ENCODE measurements at regions not wholly inside any gene's neighbourhood (a gene's known extent, or its start where the extent isn't known, plus 50 kb on each side); places are given as distances from the start of the nearest gene placed in this dataset.

DNA sequence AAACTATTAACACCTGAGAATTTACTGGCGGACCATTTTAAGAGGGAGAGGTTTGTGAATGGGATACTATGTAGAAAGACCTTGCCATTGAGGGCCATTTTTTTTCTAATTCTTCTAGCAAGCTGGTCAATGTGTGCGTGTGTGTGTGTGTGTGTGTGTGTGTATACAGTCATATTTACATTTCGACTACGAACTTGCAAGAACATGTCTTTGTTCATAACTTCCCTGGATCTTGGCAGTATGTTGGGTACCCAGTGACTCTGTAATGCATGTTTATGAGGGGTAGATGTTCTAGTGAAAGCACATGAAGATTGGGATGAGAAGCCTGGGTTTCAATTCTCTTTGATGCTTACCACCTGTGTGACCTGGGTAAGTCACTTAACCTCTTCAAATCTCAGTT lies 133.6 kb downstream of the UBE2E3 start:
- no peak for DNase-seq

DNA sequence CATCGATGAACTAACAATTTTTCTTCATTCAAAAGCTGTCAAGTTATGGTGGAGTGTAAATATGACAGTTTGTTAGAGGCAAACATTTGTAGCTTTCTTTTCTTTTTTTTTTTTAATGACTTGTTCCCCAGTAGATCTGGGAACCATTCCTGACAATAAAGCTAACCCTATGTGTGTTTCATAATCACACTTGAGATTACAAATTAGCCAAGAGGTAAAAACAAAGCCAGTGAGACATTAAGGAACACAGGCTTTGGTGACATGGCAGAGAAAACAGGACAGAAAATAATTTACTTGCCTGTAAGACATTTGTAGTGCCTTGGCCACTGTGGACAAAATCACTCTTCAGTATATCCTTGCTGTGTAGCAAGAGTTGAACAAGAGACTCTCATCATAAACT lies 135.9 kb downstream of the UBE2E3 start:
- no peak for DNase-seq

DNA sequence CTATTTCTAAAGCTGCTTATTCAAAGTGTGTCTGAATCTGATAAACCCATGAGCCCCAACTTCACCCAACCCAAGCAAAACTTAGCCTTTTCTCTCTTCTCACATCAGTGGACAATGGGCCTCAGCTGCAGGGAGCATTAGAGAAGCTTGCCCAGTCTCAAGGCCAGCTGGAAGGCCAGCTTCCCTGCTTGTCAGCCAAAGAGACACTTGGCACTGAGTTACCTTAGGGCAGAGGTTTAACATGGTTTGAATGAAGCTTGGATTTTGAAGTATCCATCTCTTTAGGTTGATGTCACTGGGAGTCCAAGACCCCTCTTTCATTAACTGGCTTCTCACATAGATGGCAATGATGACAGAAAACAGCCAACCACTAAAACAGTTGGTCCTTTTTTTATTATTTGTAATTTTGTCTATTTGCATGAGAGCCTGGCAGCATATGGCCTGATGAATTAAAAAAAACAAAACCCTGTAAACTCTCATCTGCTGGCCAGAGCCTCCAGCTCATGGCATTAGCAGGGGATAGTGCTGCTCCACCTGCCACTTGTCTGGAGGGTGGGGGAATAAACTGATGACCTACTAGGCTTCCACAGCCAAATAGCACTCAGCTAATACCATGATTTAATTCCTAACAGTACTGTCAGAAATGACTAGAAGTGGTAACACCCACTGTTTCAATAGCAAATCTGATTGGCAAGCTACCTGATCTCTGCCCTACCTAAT lies 137.0 kb downstream of the UBE2E3 start:
- no peak for DNase-seq

DNA sequence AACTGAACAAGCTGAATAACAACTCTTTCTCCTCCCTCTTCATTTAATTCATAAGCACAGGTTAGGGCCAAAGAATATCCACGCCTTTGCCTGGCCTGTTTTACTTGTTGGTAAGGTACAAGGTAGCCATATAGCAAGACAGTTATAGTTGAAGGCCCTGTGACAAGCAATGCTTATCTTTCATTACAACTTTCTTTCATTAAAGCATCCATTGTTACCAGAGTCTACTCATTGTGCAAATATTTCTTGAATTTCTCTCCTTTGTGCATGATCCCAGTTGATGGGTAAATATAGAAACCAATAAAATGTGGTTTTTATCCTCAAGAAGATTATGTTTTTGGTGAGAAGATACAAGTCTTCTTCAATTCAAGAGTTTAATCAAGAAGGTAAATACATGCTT lies 140.2 kb downstream of the UBE2E3 start:
- no peak for DNase-seq

DNA sequence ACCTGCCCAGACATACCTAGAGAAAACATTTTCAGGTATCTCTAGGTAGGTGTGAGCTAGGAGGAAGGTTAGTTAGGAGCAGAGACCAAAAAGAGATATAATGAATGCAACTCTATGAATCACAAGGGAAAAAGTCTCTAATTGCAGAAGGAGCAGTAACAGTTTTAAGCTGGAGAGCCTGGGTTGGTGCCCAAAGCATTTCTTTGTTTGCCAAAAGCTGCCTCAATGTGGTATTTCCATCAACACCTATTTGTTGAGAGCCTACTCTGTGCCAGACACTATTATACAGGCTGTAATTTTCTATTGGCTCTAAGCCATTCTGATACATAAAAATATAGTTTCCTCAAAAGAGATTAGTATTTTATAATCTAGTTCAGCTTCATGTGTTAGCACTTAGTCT lies 141.6 kb downstream of the UBE2E3 start:
- DNase-seq = no peak

DNA sequence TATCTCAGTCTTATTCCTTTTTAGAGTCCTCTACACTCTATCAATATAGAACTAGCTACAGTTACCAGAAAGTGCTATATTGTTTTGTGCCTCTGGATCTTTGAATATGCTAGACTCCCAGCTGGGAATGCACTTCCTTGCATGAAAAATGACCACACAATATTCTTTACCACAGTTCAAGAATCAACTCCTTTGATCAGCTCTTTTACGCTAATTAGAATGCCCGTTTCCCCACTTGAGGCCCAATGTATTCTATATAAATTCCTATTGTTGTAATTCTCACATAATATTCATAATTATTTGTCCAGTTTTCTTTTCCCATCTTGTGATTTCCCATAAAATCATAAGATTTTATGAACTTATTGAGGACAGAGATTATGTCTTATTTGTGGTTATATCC lies 142.2 kb downstream of the UBE2E3 start:
- no peak for DNase-seq

DNA sequence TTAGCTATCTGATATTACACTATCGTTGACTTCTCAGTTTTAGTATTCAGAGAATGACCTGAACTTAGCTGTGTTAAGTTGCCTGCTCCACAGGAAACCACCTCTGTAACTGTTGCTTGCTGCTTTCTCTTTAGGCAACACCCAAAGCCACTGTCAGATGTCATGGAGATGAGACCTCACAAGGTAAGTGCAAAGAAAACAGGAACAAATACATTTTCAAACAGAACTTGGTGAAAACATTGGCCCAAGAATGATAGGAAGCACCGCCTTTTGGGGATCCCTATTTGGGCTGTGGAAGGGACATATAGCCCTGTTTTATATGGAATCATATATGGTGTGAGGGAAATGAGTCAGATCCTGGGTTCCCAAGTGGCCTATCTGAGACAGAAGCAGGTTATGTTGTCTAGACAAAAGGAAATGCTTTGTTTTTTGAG lies 143.4 kb downstream of the UBE2E3 start:
- DNase-seq = peak; percentile 46

DNA sequence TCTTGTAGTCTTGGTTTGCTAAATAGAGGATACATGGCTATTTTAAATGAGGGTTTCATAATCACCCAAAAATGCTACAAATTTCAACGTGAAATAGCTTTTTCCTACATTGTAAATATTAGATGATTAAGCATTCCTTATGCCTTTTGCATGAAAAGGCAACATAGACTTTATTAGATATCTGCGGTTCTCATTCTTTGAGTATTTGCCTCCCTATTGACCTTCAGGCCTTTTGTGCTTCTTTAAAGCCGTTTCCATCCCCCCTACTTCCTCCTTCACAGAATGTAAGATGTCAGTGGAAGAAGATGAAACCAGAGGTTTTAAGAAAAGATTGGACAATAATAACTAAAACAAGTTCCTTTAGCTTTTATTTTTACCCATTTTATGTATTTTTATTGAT lies 144.1 kb downstream of the UBE2E3 start:
- DNase-seq = no peak

DNA sequence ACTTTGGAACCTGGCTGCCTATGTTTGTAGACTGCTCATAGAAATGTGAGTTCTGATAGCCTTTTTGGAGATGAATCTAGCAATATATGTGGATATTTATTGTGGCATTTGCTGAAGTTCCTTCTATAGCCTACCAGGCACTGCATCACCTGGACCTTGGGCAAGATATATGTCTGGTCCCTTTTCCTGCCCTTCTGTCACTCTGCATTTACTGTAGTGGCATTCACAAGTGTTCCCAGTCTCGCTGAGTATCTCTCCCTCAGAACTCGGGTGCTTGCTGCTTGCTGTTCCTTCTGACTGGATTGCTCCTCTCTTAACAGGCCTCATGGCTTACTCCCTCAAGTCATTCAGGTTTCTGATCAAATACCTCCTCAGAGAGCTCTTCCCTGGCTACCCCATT lies 145.0 kb downstream of the UBE2E3 start:
- DNase-seq = no peak

DNA sequence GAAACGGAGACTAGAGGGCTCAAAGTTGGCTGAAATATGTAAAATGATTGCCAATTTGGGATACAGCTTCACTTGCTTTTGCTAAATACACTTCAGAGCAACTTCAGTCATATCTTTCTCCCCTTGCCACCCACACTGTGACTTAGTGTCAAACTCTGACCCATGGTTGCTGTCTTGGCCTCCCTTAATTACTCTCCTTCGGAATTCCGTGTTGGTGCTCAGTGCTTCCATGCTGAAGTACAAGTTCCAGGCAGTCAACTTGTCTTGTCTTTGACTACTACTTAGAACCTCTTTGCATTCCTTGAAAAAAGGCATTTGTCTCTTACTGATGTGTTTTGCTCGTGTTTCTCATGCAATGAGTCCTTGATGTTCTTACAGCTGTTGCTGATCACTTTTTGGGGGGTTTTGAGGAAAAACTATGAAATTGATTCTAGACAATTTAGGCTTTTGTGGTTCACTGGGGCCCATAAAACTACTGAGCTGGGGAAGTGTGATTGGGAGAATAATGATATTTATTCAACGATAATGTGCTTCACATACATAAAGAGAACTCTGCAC lies 146.0 kb downstream of the UBE2E3 start:
- DNase-seq = no peak

DNA sequence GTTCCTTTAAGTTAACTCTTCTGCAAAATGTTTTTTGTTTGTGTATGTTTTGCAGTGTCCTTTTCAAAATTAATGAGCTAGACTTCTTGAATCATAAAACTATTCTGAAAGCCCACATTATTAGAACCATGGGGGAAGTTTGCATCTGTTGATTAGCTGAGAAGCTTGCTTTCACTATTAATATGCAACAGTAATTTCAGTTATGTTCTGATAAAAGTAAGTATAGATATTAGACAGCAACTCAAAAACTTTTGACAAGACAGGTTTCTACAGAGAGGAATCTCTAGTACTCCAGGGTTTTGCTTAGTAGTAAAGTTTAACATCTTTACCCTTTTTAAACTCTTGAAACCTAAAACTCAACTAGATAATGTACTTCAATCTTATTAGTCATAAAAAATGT lies 147.8 kb downstream of the UBE2E3 start:
- DNase-seq = no peak

DNA sequence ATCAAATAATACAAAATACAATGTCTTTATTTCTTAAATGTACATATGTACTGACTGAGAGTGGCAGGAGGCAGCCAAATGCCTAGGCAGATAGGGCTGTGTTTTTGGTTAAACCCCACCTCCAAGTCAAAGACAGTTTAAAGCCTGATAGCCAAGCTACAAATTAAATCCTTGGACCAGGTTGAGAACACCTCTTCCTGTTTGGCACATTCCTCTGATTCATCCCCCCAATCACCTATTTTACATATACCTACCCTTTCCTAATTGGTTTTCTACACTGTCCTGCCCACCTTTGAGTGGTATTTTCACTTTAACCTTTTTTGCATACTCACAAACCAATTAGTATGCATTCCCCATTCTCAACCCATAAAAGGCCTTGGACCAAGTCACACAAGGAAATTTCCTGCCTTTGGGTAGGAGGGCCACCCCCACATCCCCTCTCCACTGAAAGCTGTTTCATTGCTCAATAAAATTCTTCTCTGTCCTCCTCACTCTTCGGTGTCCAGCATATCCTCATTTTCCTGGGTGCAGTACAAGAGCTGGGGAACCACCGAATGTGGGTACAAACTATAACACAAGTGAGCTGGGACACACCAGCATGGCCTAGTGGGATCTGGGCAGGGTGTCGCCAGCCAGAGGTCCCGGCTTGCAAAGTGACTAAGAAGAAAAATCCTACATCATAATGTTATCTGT lies 149.1 kb downstream of the UBE2E3 start:
- DNase-seq = no peak

DNA sequence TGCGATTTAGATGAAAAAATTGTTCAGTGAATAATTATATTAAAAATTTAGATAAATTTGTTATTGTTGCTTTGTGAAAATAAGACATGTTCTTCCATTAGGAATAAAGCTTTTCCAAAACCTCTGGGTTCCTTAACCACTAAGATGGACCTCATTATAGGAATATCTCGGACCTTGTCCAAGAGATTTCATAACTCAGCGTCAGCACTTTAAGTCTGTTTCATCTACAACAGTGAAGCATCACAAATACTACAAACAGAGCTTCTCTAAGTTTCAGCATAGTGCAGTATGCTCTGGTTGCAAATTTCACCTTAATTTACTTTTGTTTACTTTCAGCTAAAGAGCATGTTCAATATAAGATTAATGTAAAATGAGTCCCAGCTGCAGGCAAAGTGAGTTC lies 150.3 kb downstream of the UBE2E3 start:
- no peak for DNase-seq

DNA sequence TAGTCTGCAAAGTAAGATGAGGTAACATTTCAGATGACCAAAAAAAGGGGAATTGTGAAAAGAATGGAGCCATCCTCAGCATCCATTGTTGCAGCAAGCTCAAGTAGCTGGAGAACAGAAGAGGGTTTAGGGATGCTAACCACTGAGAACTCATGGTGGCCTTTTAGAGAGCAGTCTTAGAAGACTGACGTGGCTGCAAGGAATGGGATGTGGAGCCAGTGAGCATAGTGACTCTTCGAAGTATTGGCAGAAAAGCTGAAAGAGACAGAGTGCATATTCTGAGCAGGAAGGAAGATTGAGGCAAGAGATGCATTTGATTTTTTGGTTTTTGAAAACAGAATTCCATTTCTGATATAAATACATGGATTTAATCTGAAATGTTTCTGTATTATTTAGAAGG lies 151.2 kb downstream of the UBE2E3 start:
- no peak for DNase-seq

DNA sequence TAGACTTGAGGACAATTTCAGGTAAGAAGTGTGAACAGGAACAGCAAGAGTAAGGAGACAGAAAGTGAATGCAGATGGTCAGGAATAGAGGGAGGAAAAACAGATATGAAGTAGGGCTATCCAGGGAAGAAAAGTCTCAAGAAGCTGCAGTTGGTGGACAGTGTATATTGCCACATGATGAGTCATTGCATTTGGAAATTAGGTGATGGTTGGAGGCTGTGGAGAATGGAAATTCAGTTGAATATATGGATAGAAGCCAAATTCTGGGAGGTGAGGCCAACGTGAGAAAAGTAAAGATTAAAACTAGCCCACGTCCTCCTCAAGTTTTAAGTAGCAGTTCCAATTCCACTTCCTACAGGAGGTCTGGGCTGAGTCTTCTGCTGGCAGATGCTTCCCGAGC lies 158.4 kb downstream of the UBE2E3 start:
- no peak for DNase-seq

DNA sequence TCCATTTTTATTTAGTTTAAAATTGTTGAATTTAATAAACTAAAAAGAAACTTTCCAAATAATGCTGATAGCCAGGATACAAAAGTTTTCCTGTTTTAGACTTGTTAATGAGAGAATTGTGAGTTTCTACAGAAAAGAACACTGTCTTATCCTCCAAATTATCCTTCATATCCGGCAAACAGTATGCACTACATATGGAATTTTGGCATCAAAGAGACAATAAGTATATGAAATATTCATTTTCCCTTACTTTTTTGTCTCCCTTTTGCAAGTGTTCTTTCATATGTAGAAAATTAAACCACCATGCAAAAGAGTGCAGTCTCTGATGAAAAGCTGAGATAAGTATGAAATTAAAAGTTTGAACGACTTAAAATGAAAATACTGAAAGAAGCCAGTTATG lies 159.4 kb downstream of the UBE2E3 start:
- DNase-seq = no peak

DNA sequence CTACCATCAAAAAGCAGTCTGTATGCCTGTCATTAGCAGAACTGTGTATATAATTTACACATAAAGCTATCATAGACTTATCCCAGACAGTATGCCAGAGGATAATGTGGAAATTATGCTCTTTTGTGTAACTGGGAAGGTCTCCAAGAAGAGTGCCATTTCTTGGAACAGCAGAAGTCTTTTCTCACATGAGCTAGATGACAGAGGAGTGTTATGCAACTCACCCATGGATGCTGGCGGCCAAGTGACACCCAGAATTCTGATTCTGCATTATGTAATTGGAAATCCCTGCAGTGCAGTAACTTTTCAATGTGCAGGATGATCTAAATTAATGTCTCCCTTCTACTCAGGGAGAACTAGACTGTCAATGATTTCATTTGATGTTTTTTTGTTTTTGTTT lies 160.0 kb downstream of the UBE2E3 start:
- DNase-seq = no peak

DNA sequence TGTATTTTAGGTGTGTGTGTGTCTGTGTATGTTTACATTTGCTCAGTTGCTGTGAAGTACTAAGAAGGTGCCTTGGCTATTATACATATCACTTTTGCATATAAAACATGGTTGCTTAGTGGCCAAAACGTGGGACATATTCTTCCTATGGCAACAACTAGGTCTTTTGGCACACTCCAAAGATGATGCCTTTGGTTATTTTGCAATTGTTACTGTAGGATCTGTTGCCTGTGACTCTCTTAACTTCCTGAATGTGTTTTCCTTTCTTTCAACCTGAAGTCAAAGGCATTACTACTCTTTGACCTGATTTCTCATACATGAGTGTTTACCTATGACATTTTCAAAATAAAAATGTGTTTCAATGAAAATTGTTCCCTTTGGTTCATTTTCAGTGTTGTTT lies 160.5 kb downstream of the UBE2E3 start:
- no peak for DNase-seq

DNA sequence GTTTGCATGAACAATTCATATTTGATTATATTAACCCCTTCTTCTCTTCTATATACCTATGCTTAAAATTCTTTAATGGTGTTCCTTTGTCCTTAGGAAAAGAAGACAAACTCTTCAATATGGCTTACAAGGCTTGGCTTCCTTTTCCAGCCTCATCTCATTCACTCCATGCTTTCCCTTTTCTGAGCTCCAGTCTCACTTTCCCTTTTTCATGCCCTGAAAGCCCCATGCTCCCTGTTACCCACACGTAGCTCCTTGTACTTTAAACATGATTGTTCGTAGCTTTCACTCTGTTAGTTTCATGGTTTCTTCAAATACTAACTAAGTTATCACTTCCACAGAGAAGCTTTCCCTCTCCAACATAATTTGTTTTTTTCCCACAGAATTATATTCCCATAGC lies 161.3 kb downstream of the UBE2E3 start:
- DNase-seq = no peak

DNA sequence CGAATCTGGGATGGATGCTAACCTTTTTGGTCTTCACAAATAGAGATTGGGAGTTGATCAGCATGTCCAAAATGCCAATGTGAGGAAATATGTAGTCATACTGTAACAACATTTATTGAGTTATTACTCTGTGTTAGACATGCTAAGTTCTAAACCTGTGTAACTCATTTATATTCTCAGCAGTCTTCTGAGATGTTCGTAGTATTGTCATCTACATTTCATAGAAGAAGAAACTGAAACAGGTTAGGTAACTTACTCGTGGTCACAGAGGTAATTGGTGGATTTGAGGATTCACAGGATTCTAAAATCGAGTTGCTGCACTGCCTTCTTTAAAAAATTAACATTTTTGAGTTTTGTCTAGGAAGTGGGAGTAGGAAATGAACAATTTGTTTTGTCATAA lies 162.1 kb downstream of the UBE2E3 start:
- DNase-seq = no peak

DNA sequence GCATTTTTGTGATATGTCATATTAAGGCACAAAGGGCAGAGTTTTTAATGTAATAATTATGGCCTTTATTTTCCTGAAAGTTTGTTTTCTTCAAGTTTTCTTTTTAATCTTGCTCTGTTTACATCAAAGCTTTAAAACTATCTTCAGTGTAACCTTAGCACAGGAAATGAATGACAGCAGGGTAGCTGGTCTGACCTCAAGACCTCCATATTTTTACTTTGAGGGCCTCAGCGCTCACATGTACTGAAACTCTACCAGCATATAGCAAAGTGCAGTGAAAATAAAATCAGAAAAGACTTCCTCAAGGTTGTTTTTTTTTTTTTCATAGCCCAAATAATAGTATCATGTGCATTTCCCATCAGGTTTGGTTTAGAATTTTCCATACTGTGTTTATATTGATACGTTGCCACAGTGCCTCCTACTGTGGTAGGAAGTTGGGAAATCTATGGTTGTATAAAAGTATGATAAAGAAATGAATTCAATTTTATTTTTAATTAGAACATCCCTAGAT lies 163.4 kb downstream of the UBE2E3 start:
- DNase-seq = no peak

DNA sequence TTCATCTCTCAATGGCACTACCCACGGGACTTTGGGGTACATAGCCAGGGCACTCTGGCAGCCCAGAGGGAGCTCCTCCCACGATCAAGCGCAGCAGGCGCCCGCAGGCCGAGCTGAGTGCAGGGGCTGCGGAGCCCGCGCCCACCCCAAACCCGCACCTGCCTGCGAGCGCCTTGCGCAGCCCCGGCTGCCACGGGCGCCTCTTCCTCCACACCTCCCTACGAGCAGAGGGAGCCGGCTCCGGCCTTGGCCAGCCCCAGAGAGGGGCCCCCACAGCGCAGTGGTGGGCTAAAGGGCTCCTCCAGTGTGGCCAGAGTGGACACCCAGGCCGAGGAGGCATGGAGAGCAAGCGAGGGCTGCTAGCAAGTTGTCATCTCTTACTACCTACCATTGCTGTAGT lies 165.2 kb downstream of the UBE2E3 start:
- DNase-seq = no peak

DNA sequence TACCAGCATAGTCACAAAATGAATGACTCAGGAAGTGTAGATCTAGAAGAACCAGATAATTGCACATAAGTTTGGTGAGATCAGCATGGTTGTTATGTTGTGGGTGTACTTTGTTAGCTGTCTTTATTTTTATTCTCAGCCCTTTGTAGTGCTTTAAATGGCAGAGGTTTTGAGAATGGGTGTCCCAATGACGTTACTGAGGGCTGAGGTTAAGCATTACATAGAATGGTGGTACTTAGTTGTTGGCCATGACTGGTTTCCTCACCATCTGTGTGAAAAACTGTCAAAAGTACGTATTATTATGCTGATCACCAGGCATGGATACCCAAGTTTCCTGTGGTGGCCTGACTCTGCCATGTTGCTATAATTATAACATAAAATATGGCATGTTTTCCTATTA lies 165.8 kb downstream of the UBE2E3 start:
- no peak for DNase-seq

DNA sequence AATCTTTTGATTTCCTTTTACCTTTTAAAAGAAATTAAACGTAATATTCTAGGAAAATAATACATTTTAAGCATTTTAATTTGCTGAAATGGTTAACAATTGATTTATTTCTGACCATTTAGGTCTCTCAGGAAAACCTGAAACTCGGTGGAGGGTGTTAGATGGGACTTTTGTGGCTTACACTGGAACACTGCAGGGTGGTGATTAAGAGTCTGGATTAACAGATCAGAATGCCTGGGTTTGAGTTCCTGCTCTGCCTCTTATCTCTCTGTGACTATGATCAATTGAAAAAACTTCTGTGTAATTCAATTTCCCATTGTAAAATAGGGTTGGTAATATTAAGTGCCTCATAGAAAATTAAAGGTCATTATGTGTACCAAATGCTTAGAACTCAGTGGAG lies 168.7 kb downstream of the UBE2E3 start:
- DNase-seq = no peak

All from NK-92 treated with Interleukin-12 subunit alpha and Interleukin-12 subunit beta, amount 100 ng/mL, for 24 hours (cell line).